GM18873 (cell line): ENCODE measurements at regions not wholly inside any gene's neighbourhood (a gene's known extent, or its start where the extent isn't known, plus 50 kb on each side); places are given as distances from the start of the nearest gene placed in this dataset.

Experiments used
- ATAC-seq: cut with Tn5 transposase; IDR thresholded peaks from one replicate; pipeline ENCODE4 v1.9.1; 2021; ENCODE audit warnings: mild to moderate bottlenecking, moderate library complexity, moderate number of reproducible peaks; ENCODE audit not compliant: unreplicated experiment, low FRiP score

GRCh38 chr14:84533181-84533725 is 996.7 kb upstream of the FLRT2 start:
- no peak for ATAC-seq

- ATAC-seq: no peak
Observed at GRCh38 chr14:84533791-84534190, 996.2 kb upstream of the FLRT2 start.

GRCh38 chr14:84535484-84535883 is 994.5 kb upstream of the FLRT2 start:
- no peak for ATAC-seq

GRCh38 chr14:84535976-84536375 is 994.0 kb upstream of the FLRT2 start:
- no peak for ATAC-seq

- ATAC-seq: no peak
Observed at GRCh38 chr14:84541018-84541417, 988.9 kb upstream of the FLRT2 start.

GRCh38 chr14:84543859-84544258 is 986.1 kb upstream of the FLRT2 start:
- no peak for ATAC-seq

GRCh38 chr14:84544486-84545131 is 985.3 kb upstream of the FLRT2 start:
- no peak for ATAC-seq

- ATAC-seq: no peak
Observed at GRCh38 chr14:84546236-84546635, 983.7 kb upstream of the FLRT2 start.

- no peak for ATAC-seq
Observed at GRCh38 chr14:84554136-84554535, 975.8 kb upstream of the FLRT2 start.

- ATAC-seq: no peak
Observed at GRCh38 chr14:84555493-84555892, 974.5 kb upstream of the FLRT2 start.

- ATAC-seq: no peak
Observed at GRCh38 chr14:84566109-84566508, 963.8 kb upstream of the FLRT2 start.

GRCh38 chr14:84575681-84576080 is 954.3 kb upstream of the FLRT2 start:
- no peak for ATAC-seq

GRCh38 chr14:84579292-84579691 is 950.7 kb upstream of the FLRT2 start:
- no peak for ATAC-seq

GRCh38 chr14:84581041-84581440 is 948.9 kb upstream of the FLRT2 start:
- ATAC-seq: no peak

GRCh38 chr14:84584511-84584910 is 945.4 kb upstream of the FLRT2 start:
- ATAC-seq: no peak

GRCh38 chr14:84591827-84592445 is 938.0 kb upstream of the FLRT2 start:
- no peak for ATAC-seq

- ATAC-seq: no peak
Observed at GRCh38 chr14:84592770-84593169, 937.2 kb upstream of the FLRT2 start.

GRCh38 chr14:84610086-84610485 is 919.9 kb upstream of the FLRT2 start:
- ATAC-seq: no peak

GRCh38 chr14:84622357-84622756 is 907.6 kb upstream of the FLRT2 start:
- no peak for ATAC-seq

GRCh38 chr14:84643446-84643845 is 886.5 kb upstream of the FLRT2 start:
- ATAC-seq: no peak

GRCh38 chr14:84646786-84647500 is 883.0 kb upstream of the FLRT2 start:
- no peak for ATAC-seq

GRCh38 chr14:84655014-84655413 is 874.9 kb upstream of the FLRT2 start:
- ATAC-seq: no peak
